GM23338 (cell line): ENCODE measurements at regions not wholly inside any gene's neighbourhood (a gene's known extent, or its start where the extent isn't known, plus 50 kb on each side); places are given as distances from the start of the nearest gene placed in this dataset.
"Not testable (repeated sequence)": the region's sequence is repeated elsewhere in the genome, so short reads cannot be mapped to it uniquely, and the experiment has no call there.

ENCODE experiments used
- ATAC-seq: fragments of 200-7000 bp; cut with Tn5 transposase; 3 replicates; pipeline ENCODE4 v1.9.1; 2020
- DNase-seq: peaks from one replicate; pipeline ENCODE4 v3.0.0-alpha.2; 2015; ENCODE audit warnings: low spot score
- H2AFZ ChIP-seq: fragments of 200-600 bp; sonication (generic); 2 replicates; pipeline ENCODE4 v1.8.0; 2016; ENCODE audit warnings: antibody characterized with exemption, mild to moderate bottlenecking, moderate library complexity
- H3F3A ChIP-seq: fragments of 200-600 bp; sonication (generic); replicated peaks from 2 replicates; pipeline ENCODE4 v1.8.0; 2017; ENCODE audit warnings: antibody characterized with exemption, mixed run types, low read depth
- H3K27ac ChIP-seq: fragments of 200-600 bp; sonication (generic); 2 replicates; pipeline ENCODE4 v1.6.1; 2016; ENCODE audit warnings: low read depth
- H3K27me3 ChIP-seq: fragments of 200-600 bp; sonication (generic); 2 replicates; pipeline ENCODE4 v1.8.0; 2016; ENCODE audit warnings: mild to moderate bottlenecking, mixed run types, moderate library complexity; ENCODE audit not compliant: insufficient read depth
- H3K36me3 ChIP-seq: fragments of 200-600 bp; sonication (generic); 2 replicates; pipeline ENCODE4 v1.8.0; 2016; ENCODE audit warnings: mild to moderate bottlenecking; ENCODE audit not compliant: insufficient read depth
- H3K4me1 ChIP-seq: fragments of 200-600 bp; sonication (generic); 2 replicates; pipeline ENCODE4 v1.8.0; 2016; ENCODE audit warnings: mild to moderate bottlenecking, moderate library complexity; ENCODE audit not compliant: insufficient read depth
- H3K4me2 ChIP-seq: fragments of 200-600 bp; sonication (generic); 2 replicates; pipeline ENCODE4 v1.7.1; 2017; ENCODE audit warnings: mixed run types
- H3K4me3 ChIP-seq: fragments of 200-600 bp; sonication (generic); 2 replicates; pipeline ENCODE4 v1.6.1; 2016; ENCODE audit warnings: mixed run types
- H3K79me2 ChIP-seq: fragments of 200-600 bp; sonication (generic); replicated peaks from 2 replicates; pipeline ENCODE4 v1.8.0; 2017; ENCODE audit warnings: mild to moderate bottlenecking; ENCODE audit not compliant: insufficient read depth
- H3K9me2 ChIP-seq: fragments of 200-600 bp; sonication (generic); 2 replicates; pipeline ENCODE4 v1.8.0; 2017; ENCODE audit not compliant: insufficient read depth
- H4K20me1 ChIP-seq: fragments of 200-600 bp; sonication (generic); replicated peaks from 2 replicates; pipeline ENCODE4 v1.8.0; 2017; ENCODE audit warnings: mild to moderate bottlenecking; ENCODE audit not compliant: insufficient read depth
- H3K27ac Mint-ChIP-seq: 2 replicates; pipeline ENCODE4 v1.8.0; 2020; ENCODE audit warnings: inconsistent platforms, mild to moderate bottlenecking, moderate library complexity, mixed read lengths
- H3K27me3 Mint-ChIP-seq: 3 replicates; pipeline ENCODE4 v1.8.0; 2022; ENCODE audit warnings: low read depth, mild to moderate bottlenecking, moderate library complexity, mixed read lengths, inconsistent platforms; ENCODE audit not compliant: insufficient read depth, poor library complexity
- H3K36me3 Mint-ChIP-seq: 3 replicates; pipeline ENCODE4 v1.8.0; 2021; ENCODE audit warnings: low read depth, mild to moderate bottlenecking, inconsistent platforms, moderate library complexity, mixed read lengths
- H3K4me1 Mint-ChIP-seq: 3 replicates; pipeline ENCODE4 v1.8.0; 2020; ENCODE audit warnings: mild to moderate bottlenecking, inconsistent platforms, mixed read lengths
- H3K4me3 Mint-ChIP-seq: 3 replicates; pipeline ENCODE4 v1.8.0; 2021; ENCODE audit warnings: moderate library complexity, mild to moderate bottlenecking, inconsistent platforms, mixed read lengths
- H3K9me3 Mint-ChIP-seq: 3 replicates; pipeline ENCODE4 v1.8.0; 2020; ENCODE audit warnings: moderate library complexity, mild to moderate bottlenecking, inconsistent platforms, mixed read lengths
- TF ChIP-seq, protein P1 (sequence below): fragments of 250-450 bp; sonication (Bioruptor Pico); IDR thresholded peaks from 2 replicates; pipeline ENCODE4 v1.5.0; 2020; ENCODE audit warnings: mild to moderate bottlenecking, moderate library complexity
- TF ChIP-seq, protein P2 (sequence below): IDR thresholded peaks from one replicate; pipeline ENCODE4 v1.6.1; 2018; ENCODE audit warnings: antibody characterized with exemption; ENCODE audit not compliant: unreplicated experiment

DNA sequence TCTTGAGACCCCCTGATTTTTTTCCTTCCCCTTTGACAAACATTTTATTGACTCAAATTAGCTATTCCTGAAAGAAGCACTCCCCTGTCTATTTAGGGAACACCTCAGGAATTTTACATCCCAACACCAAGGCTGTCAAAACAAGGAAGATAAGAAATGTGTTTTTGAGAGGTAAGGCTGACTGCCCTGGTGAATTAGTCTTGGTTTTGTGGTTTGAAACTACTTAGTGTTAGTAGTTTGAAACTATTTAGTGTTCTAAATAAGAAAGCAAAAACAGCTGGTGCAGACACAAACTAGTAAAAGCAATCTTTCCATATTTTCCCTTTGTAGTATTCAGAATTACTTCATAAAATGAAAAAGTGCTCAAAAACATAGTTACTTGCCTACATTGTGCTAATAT lies 120.7 kb downstream of the PCSK1 start (continued):
- TF ChIP-seq, protein P1, sequence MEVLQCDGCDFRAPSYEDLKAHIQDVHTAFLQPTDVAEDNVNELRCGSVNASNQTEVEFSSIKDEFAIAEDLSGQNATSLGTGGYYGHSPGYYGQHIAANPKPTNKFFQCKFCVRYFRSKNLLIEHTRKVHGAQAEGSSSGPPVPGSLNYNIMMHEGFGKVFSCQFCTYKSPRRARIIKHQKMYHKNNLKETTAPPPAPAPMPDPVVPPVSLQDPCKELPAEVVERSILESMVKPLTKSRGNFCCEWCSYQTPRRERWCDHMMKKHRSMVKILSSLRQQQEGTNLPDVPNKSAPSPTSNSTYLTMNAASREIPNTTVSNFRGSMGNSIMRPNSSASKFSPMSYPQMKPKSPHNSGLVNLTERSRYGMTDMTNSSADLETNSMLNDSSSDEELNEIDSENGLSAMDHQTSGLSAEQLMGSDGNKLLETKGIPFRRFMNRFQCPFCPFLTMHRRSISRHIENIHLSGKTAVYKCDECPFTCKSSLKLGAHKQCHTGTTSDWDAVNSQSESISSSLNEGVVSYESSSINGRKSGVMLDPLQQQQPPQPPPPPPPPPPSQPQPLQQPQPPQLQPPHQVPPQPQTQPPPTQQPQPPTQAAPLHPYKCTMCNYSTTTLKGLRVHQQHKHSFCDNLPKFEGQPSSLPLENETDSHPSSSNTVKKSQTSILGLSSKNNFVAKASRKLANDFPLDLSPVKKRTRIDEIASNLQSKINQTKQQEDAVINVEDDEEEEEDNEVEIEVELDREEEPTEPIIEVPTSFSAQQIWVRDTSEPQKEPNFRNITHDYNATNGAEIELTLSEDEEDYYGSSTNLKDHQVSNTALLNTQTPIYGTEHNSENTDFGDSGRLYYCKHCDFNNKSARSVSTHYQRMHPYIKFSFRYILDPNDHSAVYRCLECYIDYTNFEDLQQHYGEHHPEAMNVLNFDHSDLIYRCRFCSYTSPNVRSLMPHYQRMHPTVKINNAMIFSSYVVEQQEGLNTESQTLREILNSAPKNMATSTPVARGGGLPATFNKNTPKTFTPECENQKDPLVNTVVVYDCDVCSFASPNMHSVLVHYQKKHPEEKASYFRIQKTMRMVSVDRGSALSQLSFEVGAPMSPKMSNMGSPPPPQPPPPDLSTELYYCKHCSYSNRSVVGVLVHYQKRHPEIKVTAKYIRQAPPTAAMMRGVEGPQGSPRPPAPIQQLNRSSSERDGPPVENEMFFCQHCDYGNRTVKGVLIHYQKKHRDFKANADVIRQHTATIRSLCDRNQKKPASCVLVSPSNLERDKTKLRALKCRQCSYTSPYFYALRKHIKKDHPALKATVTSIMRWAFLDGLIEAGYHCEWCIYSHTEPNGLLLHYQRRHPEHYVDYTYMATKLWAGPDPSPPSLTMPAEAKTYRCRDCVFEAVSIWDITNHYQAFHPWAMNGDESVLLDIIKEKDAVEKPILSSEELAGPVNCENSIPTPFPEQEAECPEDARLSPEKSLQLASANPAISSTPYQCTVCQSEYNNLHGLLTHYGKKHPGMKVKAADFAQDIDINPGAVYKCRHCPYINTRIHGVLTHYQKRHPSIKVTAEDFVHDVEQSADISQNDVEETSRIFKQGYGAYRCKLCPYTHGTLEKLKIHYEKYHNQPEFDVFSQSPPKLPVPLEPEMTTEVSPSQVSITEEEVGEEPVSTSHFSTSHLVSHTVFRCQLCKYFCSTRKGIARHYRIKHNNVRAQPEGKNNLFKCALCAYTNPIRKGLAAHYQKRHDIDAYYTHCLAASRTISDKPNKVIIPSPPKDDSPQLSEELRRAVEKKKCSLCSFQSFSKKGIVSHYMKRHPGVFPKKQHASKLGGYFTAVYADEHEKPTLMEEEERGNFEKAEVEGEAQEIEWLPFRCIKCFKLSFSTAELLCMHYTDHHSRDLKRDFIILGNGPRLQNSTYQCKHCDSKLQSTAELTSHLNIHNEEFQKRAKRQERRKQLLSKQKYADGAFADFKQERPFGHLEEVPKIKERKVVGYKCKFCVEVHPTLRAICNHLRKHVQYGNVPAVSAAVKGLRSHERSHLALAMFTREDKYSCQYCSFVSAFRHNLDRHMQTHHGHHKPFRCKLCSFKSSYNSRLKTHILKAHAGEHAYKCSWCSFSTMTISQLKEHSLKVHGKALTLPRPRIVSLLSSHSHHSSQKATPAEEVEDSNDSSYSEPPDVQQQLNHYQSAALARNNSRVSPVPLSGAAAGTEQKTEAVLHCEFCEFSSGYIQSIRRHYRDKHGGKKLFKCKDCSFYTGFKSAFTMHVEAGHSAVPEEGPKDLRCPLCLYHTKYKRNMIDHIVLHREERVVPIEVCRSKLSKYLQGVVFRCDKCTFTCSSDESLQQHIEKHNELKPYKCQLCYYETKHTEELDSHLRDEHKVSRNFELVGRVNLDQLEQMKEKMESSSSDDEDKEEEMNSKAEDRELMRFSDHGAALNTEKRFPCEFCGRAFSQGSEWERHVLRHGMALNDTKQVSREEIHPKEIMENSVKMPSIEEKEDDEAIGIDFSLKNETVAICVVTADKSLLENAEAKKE (CRISPR knock-in tag), result no peak
- TF ChIP-seq, protein P2, sequence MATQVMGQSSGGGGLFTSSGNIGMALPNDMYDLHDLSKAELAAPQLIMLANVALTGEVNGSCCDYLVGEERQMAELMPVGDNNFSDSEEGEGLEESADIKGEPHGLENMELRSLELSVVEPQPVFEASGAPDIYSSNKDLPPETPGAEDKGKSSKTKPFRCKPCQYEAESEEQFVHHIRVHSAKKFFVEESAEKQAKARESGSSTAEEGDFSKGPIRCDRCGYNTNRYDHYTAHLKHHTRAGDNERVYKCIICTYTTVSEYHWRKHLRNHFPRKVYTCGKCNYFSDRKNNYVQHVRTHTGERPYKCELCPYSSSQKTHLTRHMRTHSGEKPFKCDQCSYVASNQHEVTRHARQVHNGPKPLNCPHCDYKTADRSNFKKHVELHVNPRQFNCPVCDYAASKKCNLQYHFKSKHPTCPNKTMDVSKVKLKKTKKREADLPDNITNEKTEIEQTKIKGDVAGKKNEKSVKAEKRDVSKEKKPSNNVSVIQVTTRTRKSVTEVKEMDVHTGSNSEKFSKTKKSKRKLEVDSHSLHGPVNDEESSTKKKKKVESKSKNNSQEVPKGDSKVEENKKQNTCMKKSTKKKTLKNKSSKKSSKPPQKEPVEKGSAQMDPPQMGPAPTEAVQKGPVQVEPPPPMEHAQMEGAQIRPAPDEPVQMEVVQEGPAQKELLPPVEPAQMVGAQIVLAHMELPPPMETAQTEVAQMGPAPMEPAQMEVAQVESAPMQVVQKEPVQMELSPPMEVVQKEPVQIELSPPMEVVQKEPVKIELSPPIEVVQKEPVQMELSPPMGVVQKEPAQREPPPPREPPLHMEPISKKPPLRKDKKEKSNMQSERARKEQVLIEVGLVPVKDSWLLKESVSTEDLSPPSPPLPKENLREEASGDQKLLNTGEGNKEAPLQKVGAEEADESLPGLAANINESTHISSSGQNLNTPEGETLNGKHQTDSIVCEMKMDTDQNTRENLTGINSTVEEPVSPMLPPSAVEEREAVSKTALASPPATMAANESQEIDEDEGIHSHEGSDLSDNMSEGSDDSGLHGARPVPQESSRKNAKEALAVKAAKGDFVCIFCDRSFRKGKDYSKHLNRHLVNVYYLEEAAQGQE, result no peak

DNA sequence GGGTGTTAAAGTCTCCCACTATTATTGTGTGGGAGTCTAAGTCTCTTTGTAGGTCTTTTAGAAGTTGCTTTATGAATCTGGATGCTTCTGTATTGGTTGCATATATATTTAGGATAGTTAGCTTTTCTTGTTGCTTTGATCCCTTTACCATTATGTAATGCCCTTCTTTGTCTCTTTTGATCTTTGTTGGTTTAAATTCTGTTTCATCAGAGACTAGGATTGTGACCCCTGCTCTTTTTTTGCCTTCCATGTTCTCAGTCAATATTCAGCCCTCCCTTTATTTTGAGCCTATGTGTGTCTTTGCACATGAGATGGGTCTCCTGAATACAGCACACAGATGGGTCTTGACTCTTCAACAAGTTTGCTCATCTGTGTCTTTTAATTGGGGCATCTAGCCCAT lies 126.0 kb downstream of the PCSK1 start:
- DNase-seq, H3K4me3 Mint-ChIP-seq, H3K27me3 ChIP-seq, H3K27me3 Mint-ChIP-seq, H3K27ac ChIP-seq, H3K79me2 ChIP-seq, H3K4me2 ChIP-seq, H4K20me1 ChIP-seq, H3K4me1 Mint-ChIP-seq, H3K36me3 ChIP-seq, ATAC-seq, H3K4me1 ChIP-seq, H3K27ac Mint-ChIP-seq, H3K9me2 ChIP-seq, H3K4me3 ChIP-seq, H2AFZ ChIP-seq, H3F3A ChIP-seq: not testable (repeated sequence)
- Mint-ChIP-seq H3K9me3 (peaks cover 37% of the 10 kb centered on the region), H3K36me3 (peaks cover 30% of the 10 kb centered on the region; the same call in 2 of the 3 replicates)
